Skin of body (tissue), 1 donor: ENCODE measurements at regions not wholly inside any gene's neighbourhood (a gene's known extent, or its start where the extent isn't known, plus 50 kb on each side); places are given as distances from the start of the nearest gene placed in this dataset.

ENCODE experiments used
- DNase-seq: peaks from one replicate; lab custom pipeline; 2025; lab: John Stamatoyannopoulos, UW

DNA sequence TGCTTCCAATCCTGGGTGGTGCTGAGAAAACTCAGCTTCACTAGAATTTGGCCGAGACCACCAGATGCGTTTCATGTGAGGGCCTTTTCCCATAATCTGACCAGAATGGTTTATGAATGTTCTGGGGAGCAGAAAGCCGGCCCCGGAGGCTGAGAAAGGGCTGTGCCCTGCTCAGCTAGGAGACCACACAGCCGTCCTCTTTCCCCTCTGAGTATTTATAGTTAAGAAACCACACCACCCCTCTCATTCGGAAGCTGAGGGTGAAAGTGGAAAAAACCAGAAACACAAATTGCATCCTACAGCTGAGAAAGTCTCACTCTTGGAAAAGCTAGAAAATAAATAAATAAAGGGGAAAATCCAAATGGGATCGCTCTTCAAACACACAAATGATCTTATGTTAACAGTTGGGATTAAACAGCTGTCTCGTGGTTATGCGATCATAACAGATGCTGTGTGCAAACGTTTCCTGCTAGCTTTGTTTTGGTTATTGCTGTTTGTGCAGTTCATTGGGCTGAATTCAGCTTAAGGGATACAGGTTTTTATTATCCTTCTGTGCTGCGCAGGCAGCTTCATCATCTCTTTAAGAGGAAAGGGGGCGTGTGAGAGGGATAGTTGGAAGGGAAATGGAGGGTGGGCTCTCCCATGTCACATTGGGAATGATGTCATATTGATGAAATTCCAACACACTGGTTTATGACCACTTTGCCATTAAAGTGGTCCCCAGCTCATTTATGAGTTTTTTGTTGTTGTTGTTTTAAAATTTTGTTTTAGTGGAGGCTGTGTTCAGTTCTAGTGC lies 1026.2 kb upstream of the NR2F2 start:
- peak; percentile 88 for DNase-seq

DNA sequence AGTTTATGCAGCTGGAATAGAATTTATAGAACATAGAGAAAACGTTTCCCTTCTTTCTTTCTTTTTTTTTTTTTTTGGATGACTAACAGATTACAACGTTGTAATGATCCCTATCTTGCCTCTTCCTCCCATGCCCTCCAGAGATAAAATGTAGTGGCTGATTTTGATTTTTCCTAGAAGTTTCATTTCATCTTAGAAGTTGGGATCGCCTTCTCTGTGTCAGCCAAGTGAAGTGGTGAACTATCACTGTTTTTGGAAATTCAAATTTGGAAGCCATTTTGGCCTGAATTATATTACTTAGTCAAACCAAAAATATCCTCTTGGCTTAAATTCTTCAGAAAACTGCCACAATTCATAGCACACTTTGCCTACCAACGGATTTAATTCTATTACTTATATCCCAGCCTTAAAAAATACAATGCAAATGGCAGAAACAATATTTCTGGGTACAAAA lies 1025.5 kb upstream of the NR2F2 start:
- DNase-seq: no peak

GRCh38 chr15:95307115-95307514 lies 1023.4 kb upstream of the NR2F2 start:
- DNase-seq: no peak

- no peak for DNase-seq
Measured at GRCh38 chr15:95319242-95319641, 1011.3 kb upstream of the NR2F2 start.

- no peak for DNase-seq
Measured at GRCh38 chr15:95323796-95324195, 1006.7 kb upstream of the NR2F2 start.

DNA sequence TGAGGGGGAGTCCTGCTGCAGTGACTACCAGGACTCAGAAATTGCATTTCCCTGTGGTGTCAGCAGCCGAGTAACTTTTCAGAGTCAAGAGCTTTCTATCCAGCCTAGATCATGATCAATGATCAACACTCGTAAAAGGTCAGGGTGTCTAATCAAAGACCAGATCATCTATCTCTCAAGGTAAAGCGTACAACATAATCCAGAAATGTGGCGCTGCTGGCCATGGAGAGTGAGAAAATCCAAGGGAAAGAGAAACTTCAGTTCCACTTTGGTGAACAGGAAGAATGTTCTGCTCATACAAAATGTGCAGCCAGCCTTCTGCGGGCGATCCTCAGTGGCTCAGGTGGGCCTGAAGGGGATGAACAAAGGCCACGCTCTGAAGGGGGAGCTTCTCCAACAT lies 1005.8 kb upstream of the NR2F2 start:
- no peak for DNase-seq

GRCh38 chr15:95325763-95326404 lies 1004.6 kb upstream of the NR2F2 start:
- DNase-seq: no peak

GRCh38 chr15:95326431-95327182 lies 1003.9 kb upstream of the NR2F2 start:
- no peak for DNase-seq

DNA sequence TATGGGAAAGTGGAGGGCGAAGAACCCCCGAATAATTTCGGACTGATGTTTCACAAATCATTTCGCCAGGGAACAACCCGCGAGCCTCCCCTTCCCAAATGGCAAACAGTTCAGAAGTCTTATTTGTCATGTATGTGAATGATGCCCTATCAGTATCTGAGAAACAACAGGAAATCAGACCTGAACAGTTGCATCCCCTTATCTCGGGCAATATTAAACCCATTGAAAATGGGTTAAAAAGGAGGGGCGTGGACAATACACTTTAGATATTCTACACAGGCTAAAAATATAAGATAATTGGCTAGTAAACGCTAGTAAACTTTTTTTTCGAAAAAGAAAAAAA lies 1003.3 kb upstream of the NR2F2 start:
- DNase-seq: no peak

DNA sequence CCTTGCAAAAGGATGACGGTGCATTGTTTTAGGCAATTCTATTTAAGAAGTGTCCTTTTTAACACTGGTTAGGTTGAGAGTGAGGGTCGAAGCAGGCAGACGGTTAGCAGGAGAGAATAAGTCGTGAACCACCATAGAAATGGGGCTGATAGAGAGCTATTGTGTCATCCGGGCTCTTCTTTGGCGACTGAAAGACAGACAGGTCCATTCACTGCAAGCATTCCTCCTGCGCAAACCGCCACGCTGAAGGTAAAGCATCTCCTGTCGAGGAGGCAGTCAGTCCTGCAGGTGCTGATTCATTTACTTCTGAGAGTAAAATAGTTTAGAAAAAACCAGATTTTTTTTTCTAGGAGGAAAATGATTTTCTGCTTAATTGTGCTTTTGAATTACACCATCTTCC lies 1002.8 kb upstream of the NR2F2 start:
- DNase-seq: no peak

DNA sequence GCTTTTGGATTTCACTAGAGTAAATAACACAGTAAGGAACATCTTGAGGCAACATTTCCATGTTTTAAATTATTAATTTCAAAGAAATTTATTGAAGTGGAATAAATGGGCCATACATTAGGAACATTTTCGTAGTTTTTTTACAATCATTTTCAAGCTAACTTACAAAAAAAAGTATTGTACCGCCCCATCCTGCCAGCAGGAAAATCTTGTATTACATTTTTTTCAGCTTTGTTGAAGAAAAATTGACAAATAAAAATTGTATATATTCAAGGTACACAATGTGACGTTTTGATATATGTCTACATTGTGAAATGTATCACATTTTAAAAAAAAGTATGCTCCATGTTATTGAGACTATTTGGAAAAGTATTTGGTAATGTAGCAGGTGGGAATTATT lies 1001.9 kb upstream of the NR2F2 start:
- DNase-seq: no peak

DNA sequence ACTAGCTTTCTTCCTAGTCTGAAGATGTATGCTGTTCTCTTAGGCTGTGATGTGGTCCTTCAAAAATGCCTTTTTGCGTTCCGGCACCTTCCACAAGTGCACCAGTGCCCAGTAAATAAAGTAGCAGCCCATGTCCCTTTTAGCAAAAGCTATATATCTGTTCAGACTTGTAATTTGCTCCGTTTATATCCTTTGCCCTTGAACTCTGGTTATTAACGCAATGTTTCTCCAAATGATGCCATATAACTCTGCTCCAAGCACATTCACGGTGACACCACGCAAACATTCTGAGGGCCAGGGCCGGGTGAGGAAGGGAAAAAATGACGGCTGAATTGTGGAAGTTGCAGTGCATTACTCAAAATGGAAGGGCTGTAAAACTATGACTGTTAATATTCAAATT lies 1001.1 kb upstream of the NR2F2 start:
- no peak for DNase-seq

GRCh38 chr15:95341686-95342085 lies 988.8 kb upstream of the NR2F2 start:
- no peak for DNase-seq

DNA sequence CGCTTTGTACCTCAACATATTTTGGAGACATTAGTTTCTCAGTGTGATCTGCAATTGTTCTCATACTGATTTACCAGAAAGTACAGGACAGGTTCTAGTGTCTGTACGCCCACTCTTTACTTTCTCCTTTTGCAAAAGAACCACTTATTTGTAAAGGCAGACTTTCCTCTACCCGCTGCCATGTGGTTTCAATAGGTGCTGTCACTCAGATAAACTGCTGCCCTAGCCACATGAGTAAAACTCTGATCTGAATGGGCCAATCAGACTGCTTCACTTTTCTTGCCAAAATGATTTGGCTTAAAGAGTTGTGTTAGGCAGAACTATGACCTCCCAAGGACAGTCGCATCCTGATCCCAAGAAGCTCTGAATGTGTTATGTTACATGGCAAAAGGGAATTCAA lies 984.6 kb upstream of the NR2F2 start:
- DNase-seq: no peak

- no peak for DNase-seq
Measured at GRCh38 chr15:95346721-95347475, 983.6 kb upstream of the NR2F2 start.

DNA sequence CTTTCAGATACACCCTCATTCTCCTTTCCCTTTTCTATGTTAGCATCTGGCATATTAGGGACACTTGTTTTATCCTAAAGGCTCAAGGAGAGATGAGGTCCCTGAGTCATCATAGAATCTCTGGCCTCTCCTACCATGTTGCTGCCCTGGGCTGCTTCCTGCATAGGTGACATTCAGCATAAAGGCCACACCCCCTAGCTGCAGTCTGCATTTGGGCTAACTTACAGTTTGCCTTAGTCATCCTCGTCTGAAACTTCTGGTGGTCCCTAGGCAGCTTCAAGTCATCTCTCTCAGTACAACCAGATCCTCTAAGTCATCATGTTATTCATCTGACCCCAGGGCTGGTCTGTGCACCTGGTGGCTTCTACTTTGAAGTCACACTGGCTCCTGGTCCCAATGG lies 982.7 kb upstream of the NR2F2 start:
- DNase-seq: no peak

DNA sequence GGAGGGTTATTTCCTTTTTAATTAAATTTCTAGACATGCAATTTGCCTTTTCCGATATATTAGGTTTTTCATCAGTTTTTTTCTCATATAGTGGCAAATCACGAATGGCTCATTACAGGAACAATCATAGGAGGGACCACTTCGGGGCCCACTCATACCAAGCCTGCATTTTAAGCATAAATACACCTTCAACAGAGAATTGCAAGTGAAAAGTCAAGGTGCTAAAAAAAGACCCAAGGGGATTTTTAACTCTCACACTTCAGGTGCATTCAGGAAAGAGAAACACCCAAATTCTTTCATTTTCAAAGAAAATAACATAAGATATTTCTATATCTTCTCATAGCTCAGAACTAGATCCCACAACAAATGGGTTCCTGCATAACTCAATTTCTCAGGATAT lies 979.6 kb upstream of the NR2F2 start:
- DNase-seq: no peak

DNA sequence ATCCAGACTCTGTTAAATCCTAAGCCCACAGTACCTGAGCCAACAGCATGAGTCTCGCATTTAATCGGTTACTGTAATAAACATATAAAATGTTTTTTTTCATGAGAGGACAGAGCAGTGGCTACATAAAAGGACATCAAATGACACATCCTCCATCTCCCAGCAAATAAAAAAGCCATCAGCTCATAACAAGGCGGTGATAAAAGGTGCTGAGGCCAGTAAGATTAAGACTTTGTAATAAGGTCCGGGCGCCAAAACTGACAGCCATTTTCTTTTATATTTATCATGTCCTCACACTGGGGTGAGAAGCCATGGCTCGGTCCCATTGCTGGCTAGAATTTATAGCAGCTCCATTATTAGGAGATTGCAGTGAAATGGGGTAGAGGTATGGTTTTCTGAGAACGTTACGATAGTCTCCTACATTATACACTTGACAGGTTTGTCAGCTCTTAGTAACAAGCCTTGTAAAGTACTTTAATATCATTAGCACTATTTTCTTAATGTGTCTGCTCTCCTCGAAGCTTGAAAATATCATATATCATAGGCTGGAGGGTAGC lies 977.8 kb upstream of the NR2F2 start:
- no peak for DNase-seq

DNA sequence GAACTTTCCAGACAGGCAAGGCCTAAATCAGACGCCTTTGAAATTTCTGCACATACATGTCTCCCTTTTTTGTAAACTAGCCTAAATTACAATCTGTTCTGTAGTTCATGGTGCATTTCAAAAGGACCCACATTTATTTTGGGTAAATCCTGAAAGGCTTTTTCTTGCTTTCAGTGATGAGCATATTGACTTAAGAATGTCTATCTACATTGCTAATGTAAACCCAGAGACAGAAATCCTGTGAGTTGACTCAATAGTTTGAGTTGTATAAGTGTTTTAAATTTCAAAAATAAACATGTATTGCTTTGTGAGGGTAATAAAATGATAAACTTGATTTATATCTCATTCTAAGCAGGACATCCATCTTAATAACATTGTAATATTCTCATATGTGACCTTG lies 977.0 kb upstream of the NR2F2 start:
- no peak for DNase-seq

- no peak for DNase-seq
Measured at GRCh38 chr15:95359966-95360365, 970.5 kb upstream of the NR2F2 start.

DNA sequence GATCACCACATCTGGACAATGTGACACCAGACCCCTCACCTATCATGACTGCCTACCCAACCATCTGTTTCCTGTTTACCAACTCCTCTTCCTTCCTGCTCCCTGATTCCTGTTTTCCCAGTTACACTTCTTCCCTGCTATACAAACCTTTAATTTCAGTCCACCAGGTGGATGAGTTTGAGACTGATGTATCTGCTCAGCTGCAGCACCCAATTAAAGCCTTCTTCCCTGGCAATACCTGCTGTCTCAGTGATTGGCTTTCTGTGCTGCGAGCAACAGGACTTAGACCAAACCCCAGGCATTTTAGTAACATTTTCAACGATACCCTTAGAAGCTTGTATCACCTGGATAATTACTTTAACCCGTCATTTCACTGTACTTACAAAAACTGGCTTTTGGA lies 968.2 kb upstream of the NR2F2 start:
- no peak for DNase-seq

GRCh38 chr15:95363646-95364045 lies 966.9 kb upstream of the NR2F2 start:
- DNase-seq: no peak
